ENCODE measurements at regions not wholly inside any gene's neighbourhood (a gene's known extent, or its start where the extent isn't known, plus 50 kb on each side); places are given as distances from the start of the nearest gene placed in this dataset.

GRCh38 chr13:37418490-37418889, 180.1 kb downstream of the POSTN start:
- TF ChIP-seq, protein P1, sequence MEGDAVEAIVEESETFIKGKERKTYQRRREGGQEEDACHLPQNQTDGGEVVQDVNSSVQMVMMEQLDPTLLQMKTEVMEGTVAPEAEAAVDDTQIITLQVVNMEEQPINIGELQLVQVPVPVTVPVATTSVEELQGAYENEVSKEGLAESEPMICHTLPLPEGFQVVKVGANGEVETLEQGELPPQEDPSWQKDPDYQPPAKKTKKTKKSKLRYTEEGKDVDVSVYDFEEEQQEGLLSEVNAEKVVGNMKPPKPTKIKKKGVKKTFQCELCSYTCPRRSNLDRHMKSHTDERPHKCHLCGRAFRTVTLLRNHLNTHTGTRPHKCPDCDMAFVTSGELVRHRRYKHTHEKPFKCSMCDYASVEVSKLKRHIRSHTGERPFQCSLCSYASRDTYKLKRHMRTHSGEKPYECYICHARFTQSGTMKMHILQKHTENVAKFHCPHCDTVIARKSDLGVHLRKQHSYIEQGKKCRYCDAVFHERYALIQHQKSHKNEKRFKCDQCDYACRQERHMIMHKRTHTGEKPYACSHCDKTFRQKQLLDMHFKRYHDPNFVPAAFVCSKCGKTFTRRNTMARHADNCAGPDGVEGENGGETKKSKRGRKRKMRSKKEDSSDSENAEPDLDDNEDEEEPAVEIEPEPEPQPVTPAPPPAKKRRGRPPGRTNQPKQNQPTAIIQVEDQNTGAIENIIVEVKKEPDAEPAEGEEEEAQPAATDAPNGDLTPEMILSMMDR (IDR thresholded peaks at IDR 0.05), result no peak
- no peaks in the 10 kb centered on the region for H3K27me3 ChIP-seq
- no peaks in the 10 kb centered on the region for H3K4me1 ChIP-seq
- no peaks in the 10 kb centered on the region for H3K9me3 ChIP-seq
- H3K4me3 ChIP-seq, result no peak overlapping the region
- intact Hi-C loops (cut with DNase I; ENCODE audit: low total_unique reads), result no loop called here
- H3K36me3 ChIP-seq, result no peaks in the 10 kb centered on the region
- no peak overlapping the region for H3K27ac ChIP-seq
- no peak for DNase-seq

GRCh38 chr13:37417060-37417441, 181.5 kb downstream of the POSTN start:
- Histone ChIP-seq H3K36me3 (no peaks in the 10 kb centered on the region), H3K4me3 (no peak overlapping the region), H3K4me1 (no peaks in the 10 kb centered on the region), H3K27ac (no peak overlapping the region), H3K9me3 (no peaks in the 10 kb centered on the region), H3K27me3 (no peaks in the 10 kb centered on the region)
- TF ChIP-seq, protein P1 (IDR thresholded peaks at IDR 0.05), result no peak
- no peak for DNase-seq
- intact Hi-C loops (cut with DNase I; ENCODE audit: low total_unique reads), result no loop called here

- intact Hi-C loops (cut with DNase I; ENCODE audit: low total_unique reads), result no loop called here
- no peaks in the 10 kb centered on the region for H3K9me3 ChIP-seq
- no peaks in the 10 kb centered on the region for H3K4me1 ChIP-seq
- no peak for DNase-seq
- no peak overlapping the region for H3K4me3 ChIP-seq
- no peak overlapping the region for H3K27ac ChIP-seq
- no peaks in the 10 kb centered on the region for H3K27me3 ChIP-seq
- TF ChIP-seq, protein P1 (IDR thresholded peaks at IDR 0.05), result no peak
- H3K36me3 ChIP-seq, result no peaks in the 10 kb centered on the region
These were observed 182.1 kb downstream of the POSTN start for GRCh38 chr13:37416291-37417059.

DNA sequence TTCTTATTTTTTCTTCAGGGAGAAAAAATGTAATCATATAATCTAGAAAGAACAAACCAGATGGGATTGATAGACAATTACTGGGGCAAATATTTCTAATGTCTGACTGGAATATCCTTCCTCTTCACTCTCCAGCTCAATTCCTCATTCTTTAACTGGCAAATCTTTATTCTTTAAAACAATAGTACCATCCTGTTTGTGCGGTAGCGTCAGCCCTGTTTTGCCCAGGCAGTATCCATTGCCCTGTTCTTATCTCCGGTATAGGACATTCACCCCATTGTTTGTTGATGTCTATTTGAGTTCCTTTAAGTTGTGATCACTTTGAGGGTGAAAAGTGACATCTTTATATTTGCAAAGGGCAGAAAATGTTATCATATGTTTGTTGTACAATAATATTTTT, 185.4 kb downstream of the POSTN start:
- TF ChIP-seq, protein P1 (IDR thresholded peaks at IDR 0.05), result no peak
- intact Hi-C loops (cut with DNase I; ENCODE audit: low total_unique reads), result no loop called here
- Histone ChIP-seq H3K36me3 (no peaks in the 10 kb centered on the region), H3K27ac (no peak overlapping the region), H3K4me3 (no peak overlapping the region), H3K27me3 (no peaks in the 10 kb centered on the region), H3K4me1 (no peaks in the 10 kb centered on the region), H3K9me3 (no peaks in the 10 kb centered on the region)
- DNase-seq, result no peak

- TF ChIP-seq, protein P1 (IDR thresholded peaks at IDR 0.05), result no peak
- Histone ChIP-seq H3K4me1 (no peaks in the 10 kb centered on the region), H3K27me3 (no peaks in the 10 kb centered on the region), H3K36me3 (no peaks in the 10 kb centered on the region), H3K9me3 (no peaks in the 10 kb centered on the region), H3K4me3 (no peak overlapping the region), H3K27ac (no peak overlapping the region)
- DNase-seq, result no peak
- intact Hi-C loops (cut with DNase I; ENCODE audit: low total_unique reads), result no loop called here
These were observed 186.2 kb downstream of the POSTN start for GRCh38 chr13:37412241-37412921.

All from tibial artery (tissue), 4 donors.